H9 (cell line): ENCODE measurements at regions not wholly inside any gene's neighbourhood (a gene's known extent, or its start where the extent isn't known, plus 50 kb on each side); places are given as distances from the start of the nearest gene placed in this dataset.

ENCODE experiments used
- DNase-seq: peaks from one replicate; pipeline ENCODE4 v3.0.0-alpha.2; 2017
- H2AFZ ChIP-seq: one replicate; pipeline ENCODE4 v1.6.1; 2013; ENCODE audit warnings: mild to moderate bottlenecking, low read length, control low read depth, moderate library complexity
- H2AK5ac ChIP-seq: 2 replicates; pipeline ENCODE4 v1.6.1; 2013; ENCODE audit warnings: low read length, control low read depth, mixed read lengths; ENCODE audit not compliant: insufficient read length
- H2BK120ac ChIP-seq: one replicate; pipeline ENCODE4 v1.6.1; 2013; ENCODE audit warnings: low read depth, mild to moderate bottlenecking, low read length, control low read depth, inconsistent platforms; ENCODE audit not compliant: poor library complexity, severe bottlenecking
- H2BK12ac ChIP-seq: 2 replicates; pipeline ENCODE4 v1.6.1; 2013; ENCODE audit warnings: low read length, control low read depth, mixed read lengths, low read depth; ENCODE audit not compliant: insufficient read length
- H2BK15ac ChIP-seq: 2 replicates; pipeline ENCODE4 v1.6.1; 2013; ENCODE audit warnings: low read depth, low read length, control low read depth
- H2BK20ac ChIP-seq: one replicate; pipeline ENCODE4 v1.6.1; 2013; ENCODE audit warnings: low read depth, mild to moderate bottlenecking, low read length, control low read depth, inconsistent platforms; ENCODE audit not compliant: poor library complexity, severe bottlenecking
- H2BK5ac ChIP-seq: 2 replicates; pipeline ENCODE4 v1.6.1; 2013; ENCODE audit warnings: low read length, control low read depth, mixed read lengths; ENCODE audit not compliant: insufficient read length
- H3K14ac ChIP-seq: 2 replicates; pipeline ENCODE4 v1.6.1; 2013; ENCODE audit warnings: low read length, control low read depth; ENCODE audit not compliant: insufficient read depth
- H3K18ac ChIP-seq: 2 replicates; pipeline ENCODE4 v1.6.1; 2013; ENCODE audit warnings: low read depth, mild to moderate bottlenecking, mixed read lengths, low read length, control low read depth; ENCODE audit not compliant: insufficient read length
- H3K23ac ChIP-seq: 2 replicates; pipeline ENCODE4 v1.6.1; 2013; ENCODE audit warnings: low read length, control low read depth, mixed read lengths, low read depth; ENCODE audit not compliant: insufficient read length
- H3K23me2 ChIP-seq: 2 replicates; pipeline ENCODE4 v1.6.1; 2013; ENCODE audit warnings: low read depth, mild to moderate bottlenecking, mixed read lengths, low read length, control low read depth; ENCODE audit not compliant: insufficient read length, poor library complexity, severe bottlenecking
- H3K27ac ChIP-seq: 2 replicates; pipeline ENCODE4 v1.5.1; 2013; ENCODE audit warnings: low read length, control low read depth, mixed read lengths, low read depth; ENCODE audit not compliant: insufficient read length
- H3K27me3 ChIP-seq: 2 replicates; pipeline ENCODE4 v1.6.1; 2013; ENCODE audit warnings: low read length, control low read depth, inconsistent platforms; ENCODE audit not compliant: insufficient read depth
- H3K4ac ChIP-seq: 2 replicates; pipeline ENCODE4 v1.6.1; 2013; ENCODE audit warnings: low read depth, mild to moderate bottlenecking, control low read depth, inconsistent platforms, low read length, moderate library complexity
- H3K4me1 ChIP-seq: 2 replicates; pipeline ENCODE4 v1.6.1; 2013; ENCODE audit warnings: low read length, control low read depth, inconsistent platforms; ENCODE audit not compliant: insufficient read depth
- H3K4me2 ChIP-seq: 2 replicates; pipeline ENCODE4 v1.6.1; 2013; ENCODE audit warnings: low read length, control low read depth, mixed read lengths; ENCODE audit not compliant: insufficient read length, insufficient read depth
- H3K56ac ChIP-seq: 2 replicates; pipeline ENCODE4 v1.6.1; 2013; ENCODE audit warnings: low read depth, mild to moderate bottlenecking, mixed read lengths, low read length, control low read depth; ENCODE audit not compliant: insufficient read length
- H3K79me1 ChIP-seq: 2 replicates; pipeline ENCODE4 v1.6.1; 2013; ENCODE audit warnings: low read depth, mild to moderate bottlenecking, moderate library complexity, low read length, control low read depth, inconsistent platforms; ENCODE audit not compliant: insufficient read depth, poor library complexity, severe bottlenecking
- H3K79me2 ChIP-seq: 2 replicates; pipeline ENCODE4 v1.6.1; 2013; ENCODE audit warnings: low read length, control low read depth, inconsistent platforms; ENCODE audit not compliant: insufficient read depth
- H3K9ac ChIP-seq: 2 replicates; pipeline ENCODE4 v1.6.1; 2013; ENCODE audit warnings: low read length, control low read depth, mixed read lengths; ENCODE audit not compliant: insufficient read length; ENCODE audit errors: extremely low read depth
- H3K9me3 ChIP-seq: one replicate; pipeline ENCODE4 v1.6.1; 2013; ENCODE audit warnings: low read depth, low read length, inconsistent platforms; ENCODE audit not compliant: control insufficient read depth
- H3T11ph ChIP-seq: one replicate; pipeline ENCODE4 v1.6.1; 2013; ENCODE audit warnings: mild to moderate bottlenecking, low read length, control low read depth, inconsistent platforms
- H4K20me1 ChIP-seq: one replicate; pipeline ENCODE4 v1.6.1; 2013; ENCODE audit not compliant: control insufficient read depth, insufficient read length, insufficient read depth
- H4K5ac ChIP-seq: 2 replicates; pipeline ENCODE4 v1.6.1; 2013; ENCODE audit warnings: low read depth, mild to moderate bottlenecking, mixed read lengths, low read length, control low read depth; ENCODE audit not compliant: insufficient read length
- H4K8ac ChIP-seq: replicated peaks from 2 replicates; pipeline ENCODE4 v1.6.1; 2013; ENCODE audit warnings: low read length, control low read depth, mixed read lengths, low read depth; ENCODE audit not compliant: insufficient read length
- H4K91ac ChIP-seq: 2 replicates; pipeline ENCODE4 v1.6.1; 2013; ENCODE audit warnings: low read depth, mild to moderate bottlenecking, moderate library complexity, mixed read lengths, low read length, control low read depth; ENCODE audit not compliant: insufficient read length
- H3K27ac Mint-ChIP-seq, 3 experiments: 2 replicates in 2 of 3; 3 replicates in 1 of 3; pipeline ENCODE4 v1.8.0; 2020 to 2021; ENCODE audit warnings: mixed read lengths in 3 of 3, mild to moderate bottlenecking in 1 of 3, moderate library complexity in 1 of 3
- H3K27me3 Mint-ChIP-seq: 2 replicates; pipeline ENCODE4 v1.8.0; 2021; ENCODE audit warnings: low read depth, mild to moderate bottlenecking, moderate library complexity, mixed read lengths
- H3K36me3 Mint-ChIP-seq, 3 experiments: 2 replicates in 2 of 3; 3 replicates in 1 of 3; pipeline ENCODE4 v1.8.0; 2020 to 2021; ENCODE audit warnings: low read depth in 3 of 3, mixed read lengths in 3 of 3; ENCODE audit not compliant: insufficient read depth in 1 of 3
- H3K4me1 Mint-ChIP-seq, 2 experiments: 2 replicates each; pipeline ENCODE4 v1.8.0; 2020; ENCODE audit warnings: mixed read lengths in 2 of 2
- H3K4me3 Mint-ChIP-seq, 2 experiments: 2 replicates in 1 of 2; 3 replicates in 1 of 2; pipeline ENCODE4 v1.8.0; 2020 to 2021; ENCODE audit warnings: mild to moderate bottlenecking in 2 of 2, mixed read lengths in 2 of 2, moderate library complexity in 1 of 2
- H3K9me3 Mint-ChIP-seq, 2 experiments: 2 replicates in 1 of 2; 3 replicates in 1 of 2; pipeline ENCODE4 v1.8.0; 2020; ENCODE audit warnings: mild to moderate bottlenecking in 2 of 2, mixed read lengths in 2 of 2, moderate library complexity in 1 of 2
- WGBS: extraction: QIAGEN DNeasy Blood & Tissue Kit; methylation state at CpG from one replicate; pipeline ENCODE4 v1.1.7; 2013; ENCODE audit warnings: missing lambda C conversion rate, low lambda C conversion rate, mixed read lengths; ENCODE audit not compliant: insufficient read length; ENCODE audit errors: extremely low coverage; 5-methylcytosine and 5-hydroxymethylcytosine counted together
- TF ChIP-seq, protein P1 (sequence below): fragments of 200-600 bp; sonication (generic); conservative IDR thresholded peaks from 3 replicates; pipeline ENCODE4 v1.8.0; 2021; ENCODE audit warnings: antibody characterized with exemption, mild to moderate bottlenecking

DNA sequence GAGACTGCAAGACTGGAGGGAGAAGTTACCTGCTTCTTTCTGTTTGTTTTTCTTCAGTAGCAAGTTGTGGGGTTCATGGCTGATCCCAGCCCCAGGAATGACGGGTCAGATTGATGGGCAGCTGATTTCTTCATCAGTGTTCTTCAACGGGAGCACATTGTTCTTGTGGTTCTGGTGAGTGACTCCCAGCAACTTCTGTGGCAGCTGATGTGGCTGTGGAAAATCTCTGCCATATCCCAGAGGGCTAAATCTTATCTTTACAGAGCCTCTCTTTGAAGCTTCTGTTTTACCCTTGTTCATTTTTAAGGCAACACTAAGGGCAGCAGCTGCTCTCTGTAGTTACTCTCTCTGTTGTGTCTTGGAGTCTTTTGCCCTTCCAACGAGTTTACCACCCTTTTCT is 710.3 kb downstream of the PRELID2 start:
- Histone ChIP-seq H4K5ac (no peak overlapping the region), H3K79me2 (no peaks in the 10 kb centered on the region), H3K27ac (no peak overlapping the region), H4K91ac (no peak overlapping the region), H3K27me3 (no peaks in the 10 kb centered on the region), H4K8ac (no peak overlapping the region), H2BK5ac (no peak overlapping the region), H3K4me2 (no peak overlapping the region), H3K9ac (no peak overlapping the region), H3K23me2 (no peaks in the 10 kb centered on the region), H2BK120ac (no peak overlapping the region), H3T11ph (no peak overlapping the region), H3K14ac (no peak overlapping the region; the same call in 1 of the 2 replicates), H2AFZ (no peak overlapping the region), H2BK12ac (no peak overlapping the region), H3K23ac (no peak overlapping the region), H3K79me1 (no peaks in the 10 kb centered on the region), H2BK20ac (no peak overlapping the region), H3K9me3 (no peaks in the 10 kb centered on the region), H3K18ac (no peak overlapping the region), H2BK15ac (no peak overlapping the region), H4K20me1 (no peaks in the 10 kb centered on the region), H3K4me1 (no peaks in the 10 kb centered on the region), H2AK5ac (no peak overlapping the region), H3K56ac (no peak overlapping the region), H3K4ac (no peak overlapping the region)
- Mint-ChIP-seq H3K4me1 (peaks cover 0 to 3% of the 10 kb centered on the region in 2 experiments; a peak in 2 of 4 replicates), H3K9me3 (no peaks in the 10 kb centered on the region), H3K4me3 (no peak overlapping the region), H3K36me3 (no peaks in the 10 kb centered on the region), H3K27ac (no peak overlapping the region), H3K27me3 (no peaks in the 10 kb centered on the region)
- TF ChIP-seq, protein P1, sequence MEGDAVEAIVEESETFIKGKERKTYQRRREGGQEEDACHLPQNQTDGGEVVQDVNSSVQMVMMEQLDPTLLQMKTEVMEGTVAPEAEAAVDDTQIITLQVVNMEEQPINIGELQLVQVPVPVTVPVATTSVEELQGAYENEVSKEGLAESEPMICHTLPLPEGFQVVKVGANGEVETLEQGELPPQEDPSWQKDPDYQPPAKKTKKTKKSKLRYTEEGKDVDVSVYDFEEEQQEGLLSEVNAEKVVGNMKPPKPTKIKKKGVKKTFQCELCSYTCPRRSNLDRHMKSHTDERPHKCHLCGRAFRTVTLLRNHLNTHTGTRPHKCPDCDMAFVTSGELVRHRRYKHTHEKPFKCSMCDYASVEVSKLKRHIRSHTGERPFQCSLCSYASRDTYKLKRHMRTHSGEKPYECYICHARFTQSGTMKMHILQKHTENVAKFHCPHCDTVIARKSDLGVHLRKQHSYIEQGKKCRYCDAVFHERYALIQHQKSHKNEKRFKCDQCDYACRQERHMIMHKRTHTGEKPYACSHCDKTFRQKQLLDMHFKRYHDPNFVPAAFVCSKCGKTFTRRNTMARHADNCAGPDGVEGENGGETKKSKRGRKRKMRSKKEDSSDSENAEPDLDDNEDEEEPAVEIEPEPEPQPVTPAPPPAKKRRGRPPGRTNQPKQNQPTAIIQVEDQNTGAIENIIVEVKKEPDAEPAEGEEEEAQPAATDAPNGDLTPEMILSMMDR: no peak
- WGBS: no CpG with 5 or more reads among the region's 3 CpGs
- no peak for DNase-seq
